ENCODE measurements at regions not wholly inside any gene's neighbourhood (a gene's known extent, or its start where the extent isn't known, plus 50 kb on each side); places are given as distances from the start of the nearest gene placed in this dataset.

- H3K36me3 ChIP-seq, result no peaks in the 10 kb centered on the region
- H3K4me3 ChIP-seq, result peak overlapping the region; percentile 97
- H3K9me3 ChIP-seq, result no peaks in the 10 kb centered on the region
- peaks cover 28% of the 10 kb centered on the region for H3K4me1 ChIP-seq
- TF ChIP-seq CTCF (IDR thresholded peaks at IDR 0.05), result no peak
- TF ChIP-seq POLR2A (IDR thresholded peaks at IDR 0.05), result no peak
- no peak for TF ChIP-seq EP300 (IDR thresholded peaks at IDR 0.05)
- H3K27me3 ChIP-seq, result no peaks in the 10 kb centered on the region
- 0% methylated on average over 6 of the region's 63 CpGs for WGBS
- H3K27ac ChIP-seq, result peak overlapping the region; percentile 83
- peak; percentile 75 to 82 for DNase-seq (ENCODE audit: low spot score in 2 of 2)
Measured at GRCh38 chr9:36486933-36487481, 85.7 kb upstream of the MELK start.

- WGBS, result 0% methylated on average over 15 of the region's 24 CpGs
- no peaks in the 10 kb centered on the region for H3K36me3 ChIP-seq
- H3K9me3 ChIP-seq, result no peaks in the 10 kb centered on the region
- no peaks in the 10 kb centered on the region for H3K27me3 ChIP-seq
- H3K4me3 ChIP-seq, result peak overlapping the region; percentile 97
- H3K27ac ChIP-seq, result peak overlapping the region; percentile 83
- H3K4me1 ChIP-seq, result peaks cover 28% of the 10 kb centered on the region
- TF ChIP-seq POLR2A (IDR thresholded peaks at IDR 0.05) (no peak), POLR2AphosphoS5 (IDR thresholded peaks at IDR 0.05) (no peak), EP300 (IDR thresholded peaks at IDR 0.05) (no peak), CTCF (IDR thresholded peaks at IDR 0.05) (no peak)
- peak in 1 of 2 donors; percentile 64 for DNase-seq (ENCODE audit: low spot score in 2 of 2)
Measured at GRCh38 chr9:36486329-36486932, 86.3 kb upstream of the MELK start.

- DNase-seq (ENCODE audit: low spot score in 2 of 2), result no peak
- Histone ChIP-seq H3K27me3 (no peaks in the 10 kb centered on the region), H3K4me1 (peaks cover 28% of the 10 kb centered on the region), H3K4me3 (peak overlapping the region; percentile 97), H3K9me3 (no peaks in the 10 kb centered on the region), H3K36me3 (no peaks in the 10 kb centered on the region), H3K27ac (peak overlapping the region; percentile 83)
- 9% methylated on average over 11 of the region's 11 CpGs for WGBS
- TF ChIP-seq POLR2A (IDR thresholded peaks at IDR 0.05) (no peak), CTCF (IDR thresholded peaks at IDR 0.05) (no peak)
Measured at GRCh38 chr9:36485647-36486328, 85.7 kb upstream of the RNF38 start.

- H3K9me3 ChIP-seq, result no peaks in the 10 kb centered on the region
- 87% methylated on average over 3 of the region's 3 CpGs for WGBS
- no peaks in the 10 kb centered on the region for H3K27me3 ChIP-seq
- TF ChIP-seq POLR2A (IDR thresholded peaks at IDR 0.05), result no peak
- H3K36me3 ChIP-seq, result no peaks in the 10 kb centered on the region
- peaks cover 31% of the 10 kb centered on the region for H3K4me1 ChIP-seq
- H3K27ac ChIP-seq, result no peak overlapping the region
- no peak overlapping the region for H3K4me3 ChIP-seq
- DNase-seq (ENCODE audit: low spot score in 2 of 2), result no peak
Measured at GRCh38 chr9:36484124-36484523, 84.1 kb upstream of the RNF38 start.

- DNase-seq (ENCODE audit: low spot score in 2 of 2), result no peak
- no peaks in the 10 kb centered on the region for H3K27me3 ChIP-seq
- H3K4me3 ChIP-seq, result no peak overlapping the region
- WGBS, result 49% methylated on average over 4 of the region's 4 CpGs
- H3K4me1 ChIP-seq, result peaks cover 6% of the 10 kb centered on the region
- no peak for TF ChIP-seq POLR2A (IDR thresholded peaks at IDR 0.05)
- TF ChIP-seq POLR2AphosphoS5 (IDR thresholded peaks at IDR 0.05), result no peak
- TF ChIP-seq CTCF (IDR thresholded peaks at IDR 0.05), result no peak
- no peak for TF ChIP-seq EP300 (IDR thresholded peaks at IDR 0.05)
- no peak overlapping the region for H3K27ac ChIP-seq
- no peaks in the 10 kb centered on the region for H3K36me3 ChIP-seq
- H3K9me3 ChIP-seq, result no peaks in the 10 kb centered on the region
Measured at GRCh38 chr9:36479101-36479500, 79.0 kb upstream of the RNF38 start.
